GM23338 (cell line): ENCODE measurements at regions not wholly inside any gene's neighbourhood (a gene's known extent, or its start where the extent isn't known, plus 50 kb on each side); places are given as distances from the start of the nearest gene placed in this dataset.
A peak's percentile ranks its signal among the peaks of the same experiment; 100 is the strongest.

Experiments used
- ATAC-seq: fragments of 200-7000 bp; cut with Tn5 transposase; 3 replicates; pipeline ENCODE4 v1.9.1; 2020
- DNase-seq: peaks from one replicate; pipeline ENCODE4 v3.0.0-alpha.2; 2015; ENCODE audit warnings: low spot score
- H2AFZ ChIP-seq: fragments of 200-600 bp; sonication (generic); 2 replicates; pipeline ENCODE4 v1.8.0; 2016; ENCODE audit warnings: antibody characterized with exemption, mild to moderate bottlenecking, moderate library complexity
- H3F3A ChIP-seq: fragments of 200-600 bp; sonication (generic); replicated peaks from 2 replicates; pipeline ENCODE4 v1.8.0; 2017; ENCODE audit warnings: antibody characterized with exemption, mixed run types, low read depth
- H3K27ac ChIP-seq: fragments of 200-600 bp; sonication (generic); 2 replicates; pipeline ENCODE4 v1.6.1; 2016; ENCODE audit warnings: low read depth
- H3K27me3 ChIP-seq: fragments of 200-600 bp; sonication (generic); 2 replicates; pipeline ENCODE4 v1.8.0; 2016; ENCODE audit warnings: mild to moderate bottlenecking, mixed run types, moderate library complexity; ENCODE audit not compliant: insufficient read depth
- H3K36me3 ChIP-seq: fragments of 200-600 bp; sonication (generic); 2 replicates; pipeline ENCODE4 v1.8.0; 2016; ENCODE audit warnings: mild to moderate bottlenecking; ENCODE audit not compliant: insufficient read depth
- H3K4me1 ChIP-seq: fragments of 200-600 bp; sonication (generic); 2 replicates; pipeline ENCODE4 v1.8.0; 2016; ENCODE audit warnings: mild to moderate bottlenecking, moderate library complexity; ENCODE audit not compliant: insufficient read depth
- H3K4me2 ChIP-seq: fragments of 200-600 bp; sonication (generic); 2 replicates; pipeline ENCODE4 v1.7.1; 2017; ENCODE audit warnings: mixed run types
- H3K4me3 ChIP-seq: fragments of 200-600 bp; sonication (generic); 2 replicates; pipeline ENCODE4 v1.6.1; 2016; ENCODE audit warnings: mixed run types
- H3K79me2 ChIP-seq: fragments of 200-600 bp; sonication (generic); replicated peaks from 2 replicates; pipeline ENCODE4 v1.8.0; 2017; ENCODE audit warnings: mild to moderate bottlenecking; ENCODE audit not compliant: insufficient read depth
- H3K9me2 ChIP-seq: fragments of 200-600 bp; sonication (generic); 2 replicates; pipeline ENCODE4 v1.8.0; 2017; ENCODE audit not compliant: insufficient read depth
- H4K20me1 ChIP-seq: fragments of 200-600 bp; sonication (generic); replicated peaks from 2 replicates; pipeline ENCODE4 v1.8.0; 2017; ENCODE audit warnings: mild to moderate bottlenecking; ENCODE audit not compliant: insufficient read depth
- H3K27ac Mint-ChIP-seq: 2 replicates; pipeline ENCODE4 v1.8.0; 2020; ENCODE audit warnings: inconsistent platforms, mild to moderate bottlenecking, moderate library complexity, mixed read lengths
- H3K27me3 Mint-ChIP-seq: 3 replicates; pipeline ENCODE4 v1.8.0; 2022; ENCODE audit warnings: low read depth, mild to moderate bottlenecking, moderate library complexity, mixed read lengths, inconsistent platforms; ENCODE audit not compliant: insufficient read depth, poor library complexity
- H3K36me3 Mint-ChIP-seq: 3 replicates; pipeline ENCODE4 v1.8.0; 2021; ENCODE audit warnings: low read depth, mild to moderate bottlenecking, inconsistent platforms, moderate library complexity, mixed read lengths
- H3K4me1 Mint-ChIP-seq: 3 replicates; pipeline ENCODE4 v1.8.0; 2020; ENCODE audit warnings: mild to moderate bottlenecking, inconsistent platforms, mixed read lengths
- H3K4me3 Mint-ChIP-seq: 3 replicates; pipeline ENCODE4 v1.8.0; 2021; ENCODE audit warnings: moderate library complexity, mild to moderate bottlenecking, inconsistent platforms, mixed read lengths
- H3K9me3 Mint-ChIP-seq: 3 replicates; pipeline ENCODE4 v1.8.0; 2020; ENCODE audit warnings: moderate library complexity, mild to moderate bottlenecking, inconsistent platforms, mixed read lengths
- CREB1 ChIP-seq: fragments of 250-450 bp; sonication (Bioruptor Pico); IDR thresholded peaks from 2 replicates; pipeline ENCODE4 v1.5.0; 2020; ENCODE audit warnings: low read depth, mild to moderate bottlenecking, moderate library complexity
- CTCF ChIP-seq, 2 experiments: fragments of 200-600 bp in 1 of 2; sonication (generic) in 1 of 2; conservative IDR thresholded peaks; 2 replicates each; pipeline versions ENCODE4 v1.5.1 to v1.6.1; 2016 to 2017; ENCODE audit warnings: antibody characterized with exemption in 2 of 2, low read depth in 2 of 2, mild to moderate bottlenecking in 2 of 2, moderate library complexity in 1 of 2
- EZH2phosphoT487 ChIP-seq: fragments of 200-600 bp; sonication (generic); IDR thresholded peaks from one replicate; pipeline ENCODE4 v1.8.1; 2018; ENCODE audit warnings: antibody characterized with exemption; ENCODE audit not compliant: unreplicated experiment
- NANOG ChIP-seq: IDR thresholded peaks from 2 replicates; pipeline ENCODE4 v1.6.1; 2016; ENCODE audit warnings: antibody characterized with exemption, borderline replicate concordance
- POLR2AphosphoS5 ChIP-seq: IDR thresholded peaks from 2 replicates; pipeline ENCODE4 v1.6.1; 2016; ENCODE audit warnings: antibody characterized with exemption, low read depth
- STAT1 ChIP-seq: IDR thresholded peaks from one replicate; pipeline ENCODE4 v1.6.1; 2016; ENCODE audit warnings: antibody characterized with exemption; ENCODE audit not compliant: unreplicated experiment
- ZNF114 ChIP-seq: fragments of 250-450 bp; sonication (Bioruptor Pico); IDR thresholded peaks from 2 replicates; pipeline ENCODE4 v1.5.0; 2020; ENCODE audit warnings: mild to moderate bottlenecking, moderate library complexity
- ZNF331 ChIP-seq: fragments of 250-450 bp; sonication (Bioruptor Pico); IDR thresholded peaks from 2 replicates; pipeline ENCODE4 v1.5.0; 2020; ENCODE audit warnings: low read depth, mild to moderate bottlenecking, moderate library complexity
- ZNF462 ChIP-seq: fragments of 250-450 bp; sonication (Bioruptor Pico); IDR thresholded peaks from 2 replicates; pipeline ENCODE4 v1.5.0; 2020; ENCODE audit warnings: mild to moderate bottlenecking, moderate library complexity

GRCh38 chr1:163747261-163747660, 425.5 kb downstream of the NUF2 start (continued):
- TF ChIP-seq ZNF462 (CRISPR knock-in tag): no peak
- TF ChIP-seq EZH2phosphoT487: no peak
- no peak for TF ChIP-seq NANOG
- TF ChIP-seq POLR2AphosphoS5: no peak
- no peak for TF ChIP-seq ZNF114 (CRISPR knock-in tag)
- no peak for TF ChIP-seq STAT1
- TF ChIP-seq CREB1 (CRISPR knock-in tag): no peak

- H3K4me3 ChIP-seq: no peak overlapping the region
- TF ChIP-seq ZNF331 (CRISPR knock-in tag) (no peak), CTCF (conservative IDR thresholded peaks at IDR 0.05; ENCODE audit: low read depth in 2 of 2) (peak in 1 of 2 experiments; percentile 12; a peak in 1 of 4 replicates)
- H3K9me2 ChIP-seq: peaks cover 15% of the 10 kb centered on the region; the same call in 1 of the 2 replicates
- H3F3A ChIP-seq: no peaks in the 10 kb centered on the region
- peak; percentile 8 for DNase-seq
- no peak overlapping the region for H3K4me3 Mint-ChIP-seq
- H3K79me2 ChIP-seq: no peaks in the 10 kb centered on the region
- no peaks in the 10 kb centered on the region for H3K4me1 ChIP-seq
- no peak overlapping the region for H3K27ac ChIP-seq
- ATAC-seq: no peak
- H3K27me3 Mint-ChIP-seq: no peaks in the 10 kb centered on the region
- peaks cover 4% of the 10 kb centered on the region; the same call in 1 of the 2 replicates for H3K36me3 ChIP-seq
- no peak overlapping the region for H2AFZ ChIP-seq
- peaks cover 15% of the 10 kb centered on the region; the same call in 2 of the 3 replicates for H3K36me3 Mint-ChIP-seq
- H3K9me3 Mint-ChIP-seq: peaks cover 17% of the 10 kb centered on the region; the same call in 2 of the 3 replicates
- no peaks in the 10 kb centered on the region for H3K4me1 Mint-ChIP-seq
- no peak overlapping the region for H3K4me2 ChIP-seq
- no peaks in the 10 kb centered on the region for H4K20me1 ChIP-seq
- no peaks in the 10 kb centered on the region for H3K27me3 ChIP-seq
- no peak overlapping the region for H3K27ac Mint-ChIP-seq
Measured at GRCh38 chr1:163747855-163748254, 426.1 kb downstream of the NUF2 start.
